K562 (cell line): ENCODE measurements at regions not wholly inside any gene's neighbourhood (a gene's known extent, or its start where the extent isn't known, plus 50 kb on each side); places are given as distances from the start of the nearest gene placed in this dataset.

Experiments
- ATAC-seq: fragments of 200-7000 bp; cut with Tn5 transposase; 3 replicates; pipeline ENCODE4 v1.9.1; 2020; ENCODE audit warnings: moderate library complexity
- BruUV-seq: library from RNA; stranded (reverse); fragments of 400-500 nt; replicated peaks from 2 replicates; lab custom pipeline; 2021; lab: Mats Ljungman, UMichigan
- CTCF ChIA-PET: fragments of 300-600 bp; formaldehyde crosslinking; extraction: SDS; loops from one replicate; lab custom pipeline; 2021; ENCODE audit warnings: low intra/inter-chr PET ratio; lab: Yijun Ruan, JAX
- POLR2A ChIA-PET: fragments of 300-600, 350-650 bp; sonication (Branson Sonifier 250); formaldehyde crosslinking; extraction: SDS; loops from one replicate; lab custom pipeline; 2021; ENCODE audit warnings: antibody characterized with exemption, inconsistent platforms; lab: Yijun Ruan, JAX
- DNase-seq, 4 experiments: peaks; one replicate each; pipeline versions ENCODE4 v3.0.0 to v3.0.0-alpha.2; 2011 to 2018; ENCODE audit warnings: low spot score in 3 of 4, mixed read lengths in 3 of 4; ENCODE audit errors: extremely low read depth in 1 of 4
- FAIRE-seq: peaks from 2 replicates; lab custom pipeline; 2011; peaks lifted over from hg19 to GRCh38; lab: Jason Lieb, UNC
- H2AFZ ChIP-seq: 2 replicates; pipeline ENCODE4 v1.6.0; 2011; ENCODE audit warnings: low read depth, low read length, control low read depth, inconsistent platforms
- H3K27ac ChIP-seq: fragments of 200-600 bp; 3 replicates; pipeline ENCODE4 v1.8.0; 2011; ENCODE audit warnings: low read depth, mild to moderate bottlenecking, control low read depth, inconsistent platforms, low read length, moderate library complexity, mixed read lengths; ENCODE audit errors: extremely low read depth
- H3K27me3 ChIP-seq, 2 experiments: fragments of 300-600 bp in 1 of 2; 2 replicates in 1 of 2; 3 replicates in 1 of 2; pipeline versions ENCODE4 v1.6.0 to v1.8.0; 2011; ENCODE audit warnings: inconsistent platforms in 2 of 2, low read length in 2 of 2, mild to moderate bottlenecking in 1 of 2, mixed read lengths in 1 of 2, moderate library complexity in 1 of 2; ENCODE audit not compliant: control insufficient read depth in 2 of 2, insufficient read depth in 2 of 2
- H3K36me3 ChIP-seq: fragments of 300-600 bp; 3 replicates; pipeline ENCODE4 v1.8.0; 2011; ENCODE audit warnings: mild to moderate bottlenecking, low read length, inconsistent platforms; ENCODE audit not compliant: control insufficient read depth, insufficient read depth
- H3K4me1 ChIP-seq, 2 experiments: fragments of 200-600 bp in 1 of 2; replicated peaks in 1 of 2; 2 replicates in 1 of 2; 3 replicates in 1 of 2; pipeline versions ENCODE4 v1.5.1 to v1.8.0; 2011; ENCODE audit warnings: inconsistent platforms in 2 of 2, low read length in 2 of 2, mild to moderate bottlenecking in 1 of 2, mixed read lengths in 1 of 2, moderate library complexity in 1 of 2; ENCODE audit not compliant: control insufficient read depth in 2 of 2, insufficient read depth in 2 of 2
- H3K4me2 ChIP-seq: 2 replicates; pipeline ENCODE4 v1.6.1; 2011; ENCODE audit warnings: low read length, control low read depth, inconsistent platforms, mixed read lengths; ENCODE audit not compliant: insufficient read depth
- H3K4me3 ChIP-seq: fragments of 200-600 bp; sonication (generic), shearing (Covaris generic); 2 replicates; pipeline ENCODE4 v1.5.1; 2016; ENCODE audit warnings: control low read depth, inconsistent platforms
- H3K79me2 ChIP-seq: fragments of 200-600 bp; 3 replicates; pipeline ENCODE4 v1.8.0; 2011; ENCODE audit warnings: low read length, inconsistent platforms; ENCODE audit not compliant: control insufficient read depth, insufficient read depth
- H3K9ac ChIP-seq, 2 experiments: 2 replicates each; pipeline versions ENCODE4 v1.6.0 to v1.6.1; 2011; ENCODE audit warnings: low read depth in 2 of 2, low read length in 2 of 2, control low read depth in 1 of 2, inconsistent platforms in 1 of 2, mild to moderate bottlenecking in 1 of 2, mixed read lengths in 1 of 2; ENCODE audit not compliant: insufficient read depth in 1 of 2
- H3K9me1 ChIP-seq: one replicate; pipeline ENCODE4 v1.6.0; 2011; ENCODE audit warnings: inconsistent platforms, mild to moderate bottlenecking, low read length, moderate library complexity; ENCODE audit not compliant: control insufficient read depth, insufficient read depth
- H3K9me3 ChIP-seq: replicated peaks from 2 replicates; pipeline ENCODE4 v1.5.1; 2011; ENCODE audit warnings: low read depth, low read length, inconsistent platforms; ENCODE audit not compliant: control insufficient read depth, insufficient read depth
- H4K20me1 ChIP-seq: replicated peaks from 2 replicates; pipeline ENCODE4 v1.6.1; 2011; ENCODE audit warnings: low read length, inconsistent platforms, mixed read lengths; ENCODE audit not compliant: control insufficient read depth, insufficient read depth
- CBFA2T2 ChIP-seq: fragments of 450-650 bp; conservative IDR thresholded peaks from 2 replicates; pipeline ENCODE4 v1.6.1; 2017; ENCODE audit warnings: mild to moderate bottlenecking
- CBFA2T3 ChIP-seq: fragments of 450-650 bp; IDR thresholded peaks from 2 replicates; pipeline ENCODE4 v1.6.1; 2017
- NR2F6 ChIP-seq: fragments of 450-650 bp; formaldehyde crosslinking; IDR thresholded peaks from 2 replicates; pipeline ENCODE4 v1.4.0; 2020; ENCODE audit warnings: mild to moderate bottlenecking
- SMAD4 ChIP-seq: fragments of 250-450 bp; sonication (Bioruptor Pico); conservative IDR thresholded peaks from 2 replicates; pipeline ENCODE4 v1.8.0; 2021; ENCODE audit warnings: inconsistent platforms, mild to moderate bottlenecking, moderate library complexity
- TRIM24 ChIP-seq, 2 experiments: fragments of 450-650 bp; IDR thresholded peaks; 2 replicates each; pipeline ENCODE4 v1.6.1; 2016
- WGBS: fragments of 100-300 bp; shearing (Covaris generic); methylation state at CpG from one replicate; pipeline ENCODE4 v1.1.6; 2016; ENCODE audit warnings: low coverage, mixed read lengths; ENCODE audit not compliant: insufficient coverage; ENCODE audit errors: missing lambda C conversion rate; 5-methylcytosine and 5-hydroxymethylcytosine counted together
- in situ Hi-C: fragments of 300-500 bp; cut with MboI; formaldehyde crosslinking; loops from 4 replicates; pipeline ENCODE4 v1.15.0; 2018; ENCODE audit warnings: inconsistent platforms, mixed read lengths
- intact Hi-C: fragments of 100-400 bp; cut with micrococcal nuclease; formaldehyde crosslinking; loops from 2 replicates; pipeline ENCODE4 v1.14.2; 2022
- TF ChIP-seq, protein P1 (sequence below), 2 experiments: fragments of 450-650 bp in 1 of 2; sonication (generic) in 1 of 2; formaldehyde crosslinking in 1 of 2; IDR thresholded peaks in 1 of 2; conservative IDR thresholded peaks in 1 of 2; 2 replicates each; pipeline versions ENCODE4 v1.6.1 to v1.8.1; 2016 to 2023; ENCODE audit warnings: mild to moderate bottlenecking in 2 of 2, moderate library complexity in 2 of 2, inconsistent platforms in 1 of 2, missing genetic modification reagents in 1 of 2
- TF ChIP-seq, protein P2 (sequence below): sonication (generic); formaldehyde crosslinking; IDR thresholded peaks from 2 replicates; pipeline ENCODE4 v1.8.0; 2022; ENCODE audit warnings: missing genetic modification reagents, mild to moderate bottlenecking, moderate library complexity, borderline replicate concordance

DNA sequence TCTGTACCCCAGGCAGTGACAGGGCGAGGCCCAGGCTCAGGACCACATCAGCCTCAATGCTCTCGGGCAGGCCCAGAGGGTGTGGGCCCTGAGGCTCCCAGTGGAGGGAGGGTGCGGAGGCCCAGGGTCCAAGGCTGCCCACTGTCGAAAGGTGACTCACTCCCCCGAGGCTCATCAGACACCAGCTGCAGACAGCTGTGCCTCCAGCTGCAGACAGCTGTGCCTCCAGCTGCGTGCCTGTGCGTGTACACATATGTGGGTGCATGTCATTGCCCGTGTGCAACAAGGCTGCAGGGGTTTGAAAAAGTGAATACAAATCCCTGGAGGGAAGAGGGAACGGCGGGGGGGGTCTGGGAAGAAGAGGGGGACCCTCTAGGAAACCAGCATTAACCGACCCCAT lies 134.3 kb downstream of the BRD1 start:
- ATAC-seq (no peak), FAIRE-seq (no peak), DNase-seq (no peak)
- Histone ChIP-seq H3K9ac (no peak overlapping the region), H2AFZ (no peak overlapping the region), H3K27me3 (peaks cover 11 to 45% of the 10 kb centered on the region in 2 experiments; a peak in 4 of 5 replicates), H3K4me1 (peaks cover 0 to 5% of the 10 kb centered on the region in 2 experiments; a peak in 3 of 5 replicates), H3K27ac (no peak overlapping the region), H3K36me3 (no peaks in the 10 kb centered on the region), H3K4me2 (no peak overlapping the region), H3K9me1 (no peaks in the 10 kb centered on the region), H4K20me1 (no peaks in the 10 kb centered on the region), H3K79me2 (no peaks in the 10 kb centered on the region), H3K9me3 (no peaks in the 10 kb centered on the region; the same call in 1 of the 2 replicates), H3K4me3 (no peak overlapping the region)
- TF ChIP-seq NR2F6 (CRISPR knock-in tag): no peak
- TF ChIP-seq, protein P1, sequence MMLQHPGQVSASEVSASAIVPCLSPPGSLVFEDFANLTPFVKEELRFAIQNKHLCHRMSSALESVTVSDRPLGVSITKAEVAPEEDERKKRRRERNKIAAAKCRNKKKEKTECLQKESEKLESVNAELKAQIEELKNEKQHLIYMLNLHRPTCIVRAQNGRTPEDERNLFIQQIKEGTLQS (IDR thresholded peaks at IDR 0.05): 0 out of 2 replicates have a peak, but pooled peaks have one; percentile 20
- TF ChIP-seq, protein P1 (CRISPR knock-in tag; conservative IDR thresholded peaks at IDR 0.05): no peak
- TF ChIP-seq CBFA2T2: peak; percentile 62; the same call in 1 of the 2 replicates
- no peak for TF ChIP-seq SMAD4 (CRISPR knock-in tag)
- TF ChIP-seq, protein P2, sequence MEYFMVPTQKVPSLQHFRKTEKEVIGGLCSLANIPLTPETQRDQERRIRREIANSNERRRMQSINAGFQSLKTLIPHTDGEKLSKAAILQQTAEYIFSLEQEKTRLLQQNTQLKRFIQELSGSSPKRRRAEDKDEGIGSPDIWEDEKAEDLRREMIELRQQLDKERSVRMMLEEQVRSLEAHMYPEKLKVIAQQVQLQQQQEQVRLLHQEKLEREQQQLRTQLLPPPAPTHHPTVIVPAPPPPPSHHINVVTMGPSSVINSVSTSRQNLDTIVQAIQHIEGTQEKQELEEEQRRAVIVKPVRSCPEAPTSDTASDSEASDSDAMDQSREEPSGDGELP (CRISPR knock-in tag): peak; percentile 42; the same call in 1 of the 2 replicates
- peak in 1 of 2 experiments; percentile 24; a peak in 1 of 4 replicates for TF ChIP-seq TRIM24 (IDR thresholded peaks at IDR 0.05)
- peak; percentile 58 for TF ChIP-seq CBFA2T3
- intact Hi-C loops: no loop called here
- ChIA-PET CTCF (no interaction called here), POLR2A (interaction anchor here (0.6 kb wide), 1 partner anchor 11 kb away, joined by 4 read pairs; no protein-coding TSS in a partner anchor)
- 15% methylated on average over 5 of the region's 11 CpGs for WGBS
- BruUV-seq: no TSS peak
- in situ Hi-C loops: no loop called here
